H1 (cell line): ENCODE measurements at regions not wholly inside any gene's neighbourhood (a gene's known extent, or its start where the extent isn't known, plus 50 kb on each side); places are given as distances from the start of the nearest gene placed in this dataset.

Source experiments
- CTCF ChIA-PET: fragments of 300-600 bp; sonication (Branson Sonifier 250); formaldehyde crosslinking; loops from one replicate; lab custom pipeline; 2021; ENCODE audit not compliant: partially characterized antibody; lab: Charles Lee
- POLR2A ChIA-PET: fragments of 300-600 bp; sonication (Branson Sonifier 250); formaldehyde crosslinking; loops from one replicate; lab custom pipeline; 2021; ENCODE audit warnings: inconsistent platforms; ENCODE audit not compliant: partially characterized antibody; lab: Charles Lee
- DNase-seq, 2 experiments: peaks; one replicate each; pipeline versions ENCODE4 v3.0.0 to v3.0.0-alpha.2; 2010 to 2022; ENCODE audit warnings: low spot score in 2 of 2, low read depth in 1 of 2, mixed read lengths in 1 of 2
- FAIRE-seq: peaks from 2 replicates; lab custom pipeline; 2011; peaks lifted over from hg19 to GRCh38; lab: Jason Lieb, UNC
- H2AFZ ChIP-seq: 2 replicates; pipeline ENCODE4 v1.8.1; 2012; ENCODE audit warnings: low read length, inconsistent platforms
- H2AK5ac ChIP-seq: 2 replicates; pipeline ENCODE4 v1.6.1; 2013; ENCODE audit warnings: low read depth, low read length
- H2BK120ac ChIP-seq: replicated peaks from 2 replicates; pipeline ENCODE3; 2013; ENCODE audit warnings: low read depth, low read length, inconsistent platforms
- H2BK12ac ChIP-seq: 2 replicates; pipeline ENCODE4 v1.6.1; 2013; ENCODE audit warnings: low read depth, low read length
- H2BK15ac ChIP-seq: 2 replicates; pipeline ENCODE4 v1.6.1; 2013; ENCODE audit warnings: low read length
- H2BK20ac ChIP-seq: 2 replicates; pipeline ENCODE4 v1.6.1; 2013; ENCODE audit warnings: low read length
- H2BK5ac ChIP-seq: 2 replicates; pipeline ENCODE4 v1.6.1; 2013; ENCODE audit warnings: low read depth, low read length
- H3K14ac ChIP-seq: 2 replicates; pipeline ENCODE4 v1.6.1; 2013; ENCODE audit warnings: inconsistent platforms; ENCODE audit not compliant: insufficient read length
- H3K18ac ChIP-seq: 2 replicates; pipeline ENCODE4 v1.6.1; 2013; ENCODE audit warnings: low read length; ENCODE audit errors: extremely low read depth
- H3K23ac ChIP-seq: 2 replicates; pipeline ENCODE4 v1.6.1; 2013; ENCODE audit warnings: inconsistent platforms; ENCODE audit not compliant: insufficient read length
- H3K23me2 ChIP-seq: 2 replicates; pipeline ENCODE4 v1.6.1; 2013; ENCODE audit warnings: low read depth, low read length
- H3K27ac ChIP-seq: 2 replicates; pipeline ENCODE4 v1.6.1; 2011; ENCODE audit warnings: low read depth, low read length, inconsistent platforms
- H3K27me3 ChIP-seq, 4 experiments: replicated peaks in 1 of 4; 1 replicate in 1 of 4; 2 replicates in 3 of 4; pipeline versions ENCODE4 v1.6.1 to v1.8.1; 2011 to 2013; ENCODE audit warnings: low read length in 3 of 4, mild to moderate bottlenecking in 3 of 4, inconsistent platforms in 2 of 4, mixed read lengths in 2 of 4, moderate library complexity in 1 of 4; ENCODE audit not compliant: control insufficient read depth in 3 of 4, insufficient read depth in 3 of 4; ENCODE audit errors: extremely low read depth in 1 of 4
- H3K36me3 ChIP-seq, 4 experiments: 2 replicates each; pipeline versions ENCODE4 v1.6.1 to v1.8.1; 2011 to 2013; ENCODE audit warnings: mild to moderate bottlenecking in 4 of 4, low read length in 3 of 4, moderate library complexity in 2 of 4, control low read depth in 1 of 4, inconsistent platforms in 1 of 4; ENCODE audit not compliant: insufficient read depth in 4 of 4, control insufficient read depth in 2 of 4
- H3K4ac ChIP-seq: replicated peaks from 2 replicates; pipeline ENCODE3; 2013; ENCODE audit warnings: low read length, low read depth, mixed read lengths, inconsistent platforms; ENCODE audit not compliant: insufficient read length
- H3K4me1 ChIP-seq, 4 experiments: replicated peaks in 1 of 4; 1 replicate in 1 of 4; 2 replicates in 3 of 4; pipeline versions ENCODE4 v1.6.1 to v1.8.1; 2011 to 2013; ENCODE audit warnings: low read length in 3 of 4, inconsistent platforms in 2 of 4, mixed read lengths in 1 of 4; ENCODE audit not compliant: insufficient read depth in 4 of 4, control insufficient read depth in 3 of 4
- H3K4me2 ChIP-seq, 2 experiments: 2 replicates each; pipeline versions ENCODE4 v1.6.1 to v1.8.1; 2011 to 2013; ENCODE audit warnings: low read depth in 2 of 2, low read length in 2 of 2, control low read depth in 1 of 2, inconsistent platforms in 1 of 2, mild to moderate bottlenecking in 1 of 2; ENCODE audit not compliant: insufficient read depth in 1 of 2
- H3K4me3 ChIP-seq, 4 experiments: fragments of 200-600, 300-600 bp in 1 of 4; sonication (generic), shearing (Covaris generic), sonication (Bioruptor Twin) in 1 of 4; 2 replicates each; pipeline versions ENCODE4 v1.5.1 to v1.8.1; 2011 to 2016; ENCODE audit warnings: low read length in 4 of 4, low read depth in 3 of 4, control low read depth in 2 of 4, inconsistent platforms in 2 of 4, mild to moderate bottlenecking in 2 of 4, mixed read lengths in 1 of 4, moderate library complexity in 1 of 4; ENCODE audit not compliant: insufficient read depth in 2 of 4; ENCODE audit errors: extremely low read depth in 1 of 4
- H3K56ac ChIP-seq: replicated peaks from 2 replicates; pipeline ENCODE3; 2013; ENCODE audit warnings: low read depth, mild to moderate bottlenecking, mixed read lengths, low read length, inconsistent platforms; ENCODE audit not compliant: insufficient read length
- H3K79me1 ChIP-seq: 2 replicates; pipeline ENCODE4 v1.6.1; 2013; ENCODE audit warnings: low read depth, low read length, control low read depth
- H3K79me2 ChIP-seq, 2 experiments: 2 replicates each; pipeline versions ENCODE4 v1.6.1 to v1.8.1; 2012 to 2013; ENCODE audit warnings: low read length in 2 of 2, mild to moderate bottlenecking in 2 of 2, inconsistent platforms in 1 of 2; ENCODE audit not compliant: insufficient read depth in 2 of 2, control insufficient read depth in 1 of 2
- H3K9ac ChIP-seq, 4 experiments: replicated peaks in 1 of 4; 1 replicate in 1 of 4; 2 replicates in 3 of 4; pipeline versions ENCODE4 v1.6.1 to v1.8.1; 2011 to 2013; ENCODE audit warnings: low read depth in 3 of 4, low read length in 3 of 4, control low read depth in 2 of 4, mild to moderate bottlenecking in 2 of 4, moderate library complexity in 2 of 4, inconsistent platforms in 1 of 4; ENCODE audit errors: extremely low read depth in 1 of 4
- H3K9me3 ChIP-seq, 2 experiments: 2 replicates each; pipeline versions ENCODE4 v1.6.1 to v1.8.1; 2012 to 2013; ENCODE audit warnings: mild to moderate bottlenecking in 2 of 2, moderate library complexity in 2 of 2, control low read depth in 1 of 2, inconsistent platforms in 1 of 2, low read depth in 1 of 2, low read length in 1 of 2, mixed read lengths in 1 of 2; ENCODE audit not compliant: insufficient read depth in 2 of 2
- H4K20me1 ChIP-seq, 2 experiments: replicated peaks in 1 of 2; 2 replicates each; pipeline versions ENCODE3 to v1.8.1; 2011 to 2013; ENCODE audit warnings: inconsistent platforms in 2 of 2, low read length in 2 of 2, mild to moderate bottlenecking in 1 of 2; ENCODE audit not compliant: insufficient read depth in 2 of 2, control insufficient read depth in 1 of 2
- H4K5ac ChIP-seq: 2 replicates; pipeline ENCODE4 v1.6.1; 2013; ENCODE audit warnings: low read length, low read depth, mixed read lengths, inconsistent platforms; ENCODE audit not compliant: insufficient read length
- H4K8ac ChIP-seq: 2 replicates; pipeline ENCODE4 v1.8.0; 2013; ENCODE audit warnings: mild to moderate bottlenecking, moderate library complexity, low read length, inconsistent platforms; ENCODE audit not compliant: insufficient read depth; ENCODE audit errors: extremely low read depth
- H4K91ac ChIP-seq: replicated peaks from 2 replicates; pipeline ENCODE3; 2013; ENCODE audit warnings: low read length, mixed read lengths, inconsistent platforms; ENCODE audit not compliant: insufficient read length
- WGBS, 2 experiments: shearing (Covaris generic) in 1 of 2; methylation state at CpG; one replicate each; pipeline versions ENCODE4 v1.1.6 to v1.1.7; 2013 to 2015; ENCODE audit warnings: low lambda C conversion rate in 2 of 2, mixed read lengths in 2 of 2, inconsistent platforms in 1 of 2, low coverage in 1 of 2, missing lambda C conversion rate in 1 of 2; ENCODE audit not compliant: insufficient replicate concordance in 2 of 2, insufficient coverage in 1 of 2, insufficient read length in 1 of 2; ENCODE audit errors: extremely low coverage in 1 of 2, missing lambda C conversion rate in 1 of 2; 5-methylcytosine and 5-hydroxymethylcytosine counted together
- TF ChIP-seq, protein P1 (sequence below): fragments of 300-600 bp; sonication (generic); IDR thresholded peaks from 2 replicates; pipeline ENCODE4 v1.7.1; 2012; ENCODE audit warnings: low read length, moderate library complexity, mild to moderate bottlenecking, inconsistent platforms; ENCODE audit not compliant: insufficient replicate concordance

- POLR2A ChIA-PET = no interaction called here
- no peak overlapping the region for H3K4me2 ChIP-seq
- no peak overlapping the region for H3K23ac ChIP-seq
- H2AK5ac ChIP-seq = no peak overlapping the region
- no peak overlapping the region for H4K91ac ChIP-seq
- H4K5ac ChIP-seq = no peak overlapping the region
- H3K4me3 ChIP-seq = no peak overlapping the region
- no peak overlapping the region for H2BK15ac ChIP-seq
- no peaks in the 10 kb centered on the region for H3K36me3 ChIP-seq
- no peak overlapping the region for H2BK12ac ChIP-seq
- H3K23me2 ChIP-seq = no peaks in the 10 kb centered on the region
- H2BK120ac ChIP-seq = no peak overlapping the region
- H3K9me3 ChIP-seq = no peaks in the 10 kb centered on the region
- CTCF ChIA-PET = no interaction called here
- H2AFZ ChIP-seq = no peak overlapping the region
- no peak overlapping the region for H3K9ac ChIP-seq
- no peak overlapping the region for H3K56ac ChIP-seq
- no peaks in the 10 kb centered on the region for H4K20me1 ChIP-seq
- H4K8ac ChIP-seq = no peak overlapping the region
- no peak for FAIRE-seq
- no peak overlapping the region for H3K18ac ChIP-seq
- H3K79me1 ChIP-seq = no peaks in the 10 kb centered on the region
- WGBS, 2 experiments = 94% methylated on average over 2 of the region's 2 CpGs; no CpG with 5 or more reads in 1 of the 2 experiments
- H3K27ac ChIP-seq = no peak overlapping the region
- H3K14ac ChIP-seq = no peak overlapping the region
- H3K79me2 ChIP-seq = no peaks in the 10 kb centered on the region
- H3K4ac ChIP-seq = no peak overlapping the region
- H3K27me3 ChIP-seq = no peaks in the 10 kb centered on the region
- no peaks in the 10 kb centered on the region for H3K4me1 ChIP-seq
- no peak overlapping the region for H2BK20ac ChIP-seq
- DNase-seq = no peak
- H2BK5ac ChIP-seq = no peak overlapping the region
- TF ChIP-seq, protein P1, sequence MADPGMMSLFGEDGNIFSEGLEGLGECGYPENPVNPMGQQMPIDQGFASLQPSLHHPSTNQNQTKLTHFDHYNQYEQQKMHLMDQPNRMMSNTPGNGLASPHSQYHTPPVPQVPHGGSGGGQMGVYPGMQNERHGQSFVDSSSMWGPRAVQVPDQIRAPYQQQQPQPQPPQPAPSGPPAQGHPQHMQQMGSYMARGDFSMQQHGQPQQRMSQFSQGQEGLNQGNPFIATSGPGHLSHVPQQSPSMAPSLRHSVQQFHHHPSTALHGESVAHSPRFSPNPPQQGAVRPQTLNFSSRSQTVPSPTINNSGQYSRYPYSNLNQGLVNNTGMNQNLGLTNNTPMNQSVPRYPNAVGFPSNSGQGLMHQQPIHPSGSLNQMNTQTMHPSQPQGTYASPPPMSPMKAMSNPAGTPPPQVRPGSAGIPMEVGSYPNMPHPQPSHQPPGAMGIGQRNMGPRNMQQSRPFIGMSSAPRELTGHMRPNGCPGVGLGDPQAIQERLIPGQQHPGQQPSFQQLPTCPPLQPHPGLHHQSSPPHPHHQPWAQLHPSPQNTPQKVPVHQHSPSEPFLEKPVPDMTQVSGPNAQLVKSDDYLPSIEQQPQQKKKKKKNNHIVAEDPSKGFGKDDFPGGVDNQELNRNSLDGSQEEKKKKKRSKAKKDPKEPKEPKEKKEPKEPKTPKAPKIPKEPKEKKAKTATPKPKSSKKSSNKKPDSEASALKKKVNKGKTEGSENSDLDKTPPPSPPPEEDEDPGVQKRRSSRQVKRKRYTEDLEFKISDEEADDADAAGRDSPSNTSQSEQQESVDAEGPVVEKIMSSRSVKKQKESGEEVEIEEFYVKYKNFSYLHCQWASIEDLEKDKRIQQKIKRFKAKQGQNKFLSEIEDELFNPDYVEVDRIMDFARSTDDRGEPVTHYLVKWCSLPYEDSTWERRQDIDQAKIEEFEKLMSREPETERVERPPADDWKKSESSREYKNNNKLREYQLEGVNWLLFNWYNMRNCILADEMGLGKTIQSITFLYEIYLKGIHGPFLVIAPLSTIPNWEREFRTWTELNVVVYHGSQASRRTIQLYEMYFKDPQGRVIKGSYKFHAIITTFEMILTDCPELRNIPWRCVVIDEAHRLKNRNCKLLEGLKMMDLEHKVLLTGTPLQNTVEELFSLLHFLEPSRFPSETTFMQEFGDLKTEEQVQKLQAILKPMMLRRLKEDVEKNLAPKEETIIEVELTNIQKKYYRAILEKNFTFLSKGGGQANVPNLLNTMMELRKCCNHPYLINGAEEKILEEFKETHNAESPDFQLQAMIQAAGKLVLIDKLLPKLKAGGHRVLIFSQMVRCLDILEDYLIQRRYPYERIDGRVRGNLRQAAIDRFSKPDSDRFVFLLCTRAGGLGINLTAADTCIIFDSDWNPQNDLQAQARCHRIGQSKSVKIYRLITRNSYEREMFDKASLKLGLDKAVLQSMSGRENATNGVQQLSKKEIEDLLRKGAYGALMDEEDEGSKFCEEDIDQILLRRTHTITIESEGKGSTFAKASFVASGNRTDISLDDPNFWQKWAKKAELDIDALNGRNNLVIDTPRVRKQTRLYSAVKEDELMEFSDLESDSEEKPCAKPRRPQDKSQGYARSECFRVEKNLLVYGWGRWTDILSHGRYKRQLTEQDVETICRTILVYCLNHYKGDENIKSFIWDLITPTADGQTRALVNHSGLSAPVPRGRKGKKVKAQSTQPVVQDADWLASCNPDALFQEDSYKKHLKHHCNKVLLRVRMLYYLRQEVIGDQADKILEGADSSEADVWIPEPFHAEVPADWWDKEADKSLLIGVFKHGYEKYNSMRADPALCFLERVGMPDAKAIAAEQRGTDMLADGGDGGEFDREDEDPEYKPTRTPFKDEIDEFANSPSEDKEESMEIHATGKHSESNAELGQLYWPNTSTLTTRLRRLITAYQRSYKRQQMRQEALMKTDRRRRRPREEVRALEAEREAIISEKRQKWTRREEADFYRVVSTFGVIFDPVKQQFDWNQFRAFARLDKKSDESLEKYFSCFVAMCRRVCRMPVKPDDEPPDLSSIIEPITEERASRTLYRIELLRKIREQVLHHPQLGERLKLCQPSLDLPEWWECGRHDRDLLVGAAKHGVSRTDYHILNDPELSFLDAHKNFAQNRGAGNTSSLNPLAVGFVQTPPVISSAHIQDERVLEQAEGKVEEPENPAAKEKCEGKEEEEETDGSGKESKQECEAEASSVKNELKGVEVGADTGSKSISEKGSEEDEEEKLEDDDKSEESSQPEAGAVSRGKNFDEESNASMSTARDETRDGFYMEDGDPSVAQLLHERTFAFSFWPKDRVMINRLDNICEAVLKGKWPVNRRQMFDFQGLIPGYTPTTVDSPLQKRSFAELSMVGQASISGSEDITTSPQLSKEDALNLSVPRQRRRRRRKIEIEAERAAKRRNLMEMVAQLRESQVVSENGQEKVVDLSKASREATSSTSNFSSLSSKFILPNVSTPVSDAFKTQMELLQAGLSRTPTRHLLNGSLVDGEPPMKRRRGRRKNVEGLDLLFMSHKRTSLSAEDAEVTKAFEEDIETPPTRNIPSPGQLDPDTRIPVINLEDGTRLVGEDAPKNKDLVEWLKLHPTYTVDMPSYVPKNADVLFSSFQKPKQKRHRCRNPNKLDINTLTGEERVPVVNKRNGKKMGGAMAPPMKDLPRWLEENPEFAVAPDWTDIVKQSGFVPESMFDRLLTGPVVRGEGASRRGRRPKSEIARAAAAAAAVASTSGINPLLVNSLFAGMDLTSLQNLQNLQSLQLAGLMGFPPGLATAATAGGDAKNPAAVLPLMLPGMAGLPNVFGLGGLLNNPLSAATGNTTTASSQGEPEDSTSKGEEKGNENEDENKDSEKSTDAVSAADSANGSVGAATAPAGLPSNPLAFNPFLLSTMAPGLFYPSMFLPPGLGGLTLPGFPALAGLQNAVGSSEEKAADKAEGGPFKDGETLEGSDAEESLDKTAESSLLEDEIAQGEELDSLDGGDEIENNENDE = no peak
Measured at GRCh38 chr1:199767700-199768099, 259.8 kb upstream of the NR5A2 start.
